DMS 273 treated with DMSO at 0.1 percent for 48 hours (cell line): ENCODE measurements at regions not wholly inside any gene's neighbourhood (a gene's known extent, or its start where the extent isn't known, plus 50 kb on each side); places are given as distances from the start of the nearest gene placed in this dataset.
"Not testable (repeated sequence)": the region's sequence is repeated elsewhere in the genome, so short reads cannot be mapped to it uniquely, and the experiment has no call there.

Experiments
- DNase-seq: peaks from one replicate; lab custom pipeline; 2025; lab: John Stamatoyannopoulos, UW

- no peak for DNase-seq
Observed at GRCh38 chr3:72082186-72082715, 297.3 kb upstream of the PROK2 start.

- DNase-seq = no peak
Observed at GRCh38 chr3:72081471-72082185, 296.7 kb upstream of the PROK2 start.

- no peak for DNase-seq
Observed at GRCh38 chr3:72080800-72081199, 295.9 kb upstream of the PROK2 start.

GRCh38 chr3:72080095-72080494 lies 295.1 kb upstream of the PROK2 start:
- DNase-seq = no peak

- DNase-seq = no peak
Observed at GRCh38 chr3:72079369-72079872, 294.5 kb upstream of the PROK2 start.

GRCh38 chr3:72078676-72079368 lies 293.9 kb upstream of the PROK2 start:
- no peak for DNase-seq

- no peak for DNase-seq
Observed at GRCh38 chr3:72077473-72078259, 292.7 kb upstream of the PROK2 start.

GRCh38 chr3:72075848-72076247 lies 290.9 kb upstream of the PROK2 start:
- not testable (repeated sequence) for DNase-seq

GRCh38 chr3:72071624-72072023 lies 286.7 kb upstream of the PROK2 start:
- no peak for DNase-seq

- DNase-seq = no peak
Observed at GRCh38 chr3:72070005-72070404, 285.1 kb upstream of the PROK2 start.

- no peak for DNase-seq
Observed at GRCh38 chr3:72069543-72069942, 284.6 kb upstream of the PROK2 start.

- DNase-seq = no peak
Observed at GRCh38 chr3:72068621-72069020, 283.7 kb upstream of the PROK2 start.

GRCh38 chr3:72067721-72068120 lies 282.8 kb upstream of the PROK2 start:
- no peak for DNase-seq

- no peak for DNase-seq
Observed at GRCh38 chr3:72065872-72066641, 281.1 kb upstream of the PROK2 start.

GRCh38 chr3:72065236-72065635 lies 280.3 kb upstream of the PROK2 start:
- DNase-seq = no peak

GRCh38 chr3:72064727-72065126 lies 279.8 kb upstream of the PROK2 start:
- not testable (repeated sequence) for DNase-seq

- DNase-seq = no peak
Observed at GRCh38 chr3:72062017-72062416, 277.1 kb upstream of the PROK2 start.

- DNase-seq = no peak
Observed at GRCh38 chr3:72060447-72061034, 275.6 kb upstream of the PROK2 start.

- peak; percentile 90 for DNase-seq
Observed at GRCh38 chr3:72058493-72059081, 273.6 kb upstream of the PROK2 start.

GRCh38 chr3:72055436-72055835 lies 270.5 kb upstream of the PROK2 start:
- DNase-seq = no peak

- no peak for DNase-seq
Observed at GRCh38 chr3:72054976-72055375, 270.0 kb upstream of the PROK2 start.
